ENCODE measurements at regions not wholly inside any gene's neighbourhood (a gene's known extent, or its start where the extent isn't known, plus 50 kb on each side); places are given as distances from the start of the nearest gene placed in this dataset.

- DNase-seq (ENCODE audit: low read depth in 4 of 4, low spot score in 3 of 4), result no peak
Measured at GRCh38 chr5:51027271-51027670, 356.0 kb upstream of the ISL1 start.

- DNase-seq (ENCODE audit: low read depth in 4 of 4, low spot score in 3 of 4), result no peak
Measured at GRCh38 chr5:51028394-51028793, 354.9 kb upstream of the ISL1 start.

GRCh38 chr5:51033215-51033614, 350.0 kb upstream of the ISL1 start:
- DNase-seq (ENCODE audit: low read depth in 4 of 4, low spot score in 3 of 4), result no peak

- DNase-seq (ENCODE audit: low read depth in 4 of 4, low spot score in 3 of 4), result no peak
Measured at GRCh38 chr5:51034222-51034901, 348.9 kb upstream of the ISL1 start.

- no peak for DNase-seq (ENCODE audit: low read depth in 4 of 4, low spot score in 3 of 4)
Measured at GRCh38 chr5:51039424-51040329, 343.6 kb upstream of the ISL1 start.

- no peak for DNase-seq (ENCODE audit: low read depth in 4 of 4, low spot score in 3 of 4)
Measured at GRCh38 chr5:51043745-51044144, 339.5 kb upstream of the ISL1 start.

- no peak for DNase-seq (ENCODE audit: low read depth in 4 of 4, low spot score in 3 of 4)
Measured at GRCh38 chr5:51047369-51047768, 335.9 kb upstream of the ISL1 start.

GRCh38 chr5:51053361-51053760, 329.9 kb upstream of the ISL1 start:
- DNase-seq (ENCODE audit: low read depth in 4 of 4, low spot score in 3 of 4), result no peak

GRCh38 chr5:51060953-51061352, 322.3 kb upstream of the ISL1 start:
- DNase-seq (ENCODE audit: low read depth in 4 of 4, low spot score in 3 of 4), result no peak

- no peak for DNase-seq (ENCODE audit: low read depth in 4 of 4, low spot score in 3 of 4)
Measured at GRCh38 chr5:51072937-51073336, 310.3 kb upstream of the ISL1 start.

GRCh38 chr5:51082741-51083140, 300.5 kb upstream of the ISL1 start:
- DNase-seq (ENCODE audit: low read depth in 4 of 4, low spot score in 3 of 4), result no peak

GRCh38 chr5:51091816-51092215, 291.4 kb upstream of the ISL1 start:
- DNase-seq (ENCODE audit: low read depth in 4 of 4, low spot score in 3 of 4), result no peak

- no peak for DNase-seq (ENCODE audit: low read depth in 4 of 4, low spot score in 3 of 4)
Measured at GRCh38 chr5:51095486-51095885, 287.8 kb upstream of the ISL1 start.

- no peak for DNase-seq (ENCODE audit: low read depth in 4 of 4, low spot score in 3 of 4)
Measured at GRCh38 chr5:51096859-51097258, 286.4 kb upstream of the ISL1 start.

- no peak for DNase-seq (ENCODE audit: low read depth in 4 of 4, low spot score in 3 of 4)
Measured at GRCh38 chr5:51099173-51099853, 283.9 kb upstream of the ISL1 start.

- peak in 1 of 4 donors; percentile 3 for DNase-seq (ENCODE audit: low read depth in 4 of 4, low spot score in 3 of 4)
Measured at GRCh38 chr5:51104556-51104955, 278.7 kb upstream of the ISL1 start.

- DNase-seq (ENCODE audit: low read depth in 4 of 4, low spot score in 3 of 4), result no peak
Measured at GRCh38 chr5:51109786-51110410, 273.4 kb upstream of the ISL1 start.

- no peak for DNase-seq (ENCODE audit: low read depth in 4 of 4, low spot score in 3 of 4)
Measured at GRCh38 chr5:51131266-51131665, 252.0 kb upstream of the ISL1 start.

GRCh38 chr5:51138164-51138563, 245.1 kb upstream of the ISL1 start:
- no peak for DNase-seq (ENCODE audit: low read depth in 4 of 4, low spot score in 3 of 4)

- no peak for DNase-seq (ENCODE audit: low read depth in 4 of 4, low spot score in 3 of 4)
Measured at GRCh38 chr5:51148437-51148836, 234.8 kb upstream of the ISL1 start.

- DNase-seq (ENCODE audit: low read depth in 4 of 4, low spot score in 3 of 4), result no peak
Measured at GRCh38 chr5:51156222-51156621, 227.0 kb upstream of the ISL1 start.

All from left renal pelvis (tissue), 4 donors.